ENCODE measurements at regions not wholly inside any gene's neighbourhood (a gene's known extent, or its start where the extent isn't known, plus 50 kb on each side); places are given as distances from the start of the nearest gene placed in this dataset.

GRCh38 chr14:65206448-65207096, 104.3 kb upstream of the MAX start:
- TF ChIP-seq EZH2 (IDR thresholded peaks at IDR 0.05; ENCODE audit: insufficient read depth, poor library complexity, severe bottlenecking) (no peak), EZH2phosphoT487 (IDR thresholded peaks at IDR 0.05; ENCODE audit: insufficient read depth, low read depth) (no peak)
